ENCODE measurements at regions not wholly inside any gene's neighbourhood (a gene's known extent, or its start where the extent isn't known, plus 50 kb on each side); places are given as distances from the start of the nearest gene placed in this dataset.

DNA sequence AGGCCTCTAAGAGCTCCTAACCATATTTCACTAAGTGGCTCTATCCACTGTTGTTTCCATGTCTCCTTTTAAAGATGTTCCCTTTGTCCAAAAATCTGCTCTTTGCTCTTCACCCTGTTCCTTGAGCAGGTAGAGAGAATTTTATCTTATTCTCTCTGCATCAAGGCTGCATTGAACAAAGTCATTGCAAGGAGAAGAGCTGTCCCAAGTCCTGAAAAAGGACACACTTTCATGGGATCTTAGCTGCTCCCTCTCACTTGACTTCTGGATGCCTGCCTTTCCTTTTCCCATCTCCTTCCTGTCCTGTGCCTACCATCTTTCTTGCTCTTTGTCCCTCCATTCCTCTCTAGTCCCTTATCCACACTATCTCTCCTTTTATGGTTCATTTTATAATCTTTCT, 235.2 kb upstream of the THSD7B start (continued):
- TF ChIP-seq, protein P1, sequence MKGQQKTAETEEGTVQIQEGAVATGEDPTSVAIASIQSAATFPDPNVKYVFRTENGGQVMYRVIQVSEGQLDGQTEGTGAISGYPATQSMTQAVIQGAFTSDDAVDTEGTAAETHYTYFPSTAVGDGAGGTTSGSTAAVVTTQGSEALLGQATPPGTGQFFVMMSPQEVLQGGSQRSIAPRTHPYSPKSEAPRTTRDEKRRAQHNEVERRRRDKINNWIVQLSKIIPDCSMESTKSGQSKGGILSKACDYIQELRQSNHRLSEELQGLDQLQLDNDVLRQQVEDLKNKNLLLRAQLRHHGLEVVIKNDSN (IDR thresholded peaks at IDR 0.05; ENCODE audit: borderline replicate concordance, low read depth), result no peak

DNA sequence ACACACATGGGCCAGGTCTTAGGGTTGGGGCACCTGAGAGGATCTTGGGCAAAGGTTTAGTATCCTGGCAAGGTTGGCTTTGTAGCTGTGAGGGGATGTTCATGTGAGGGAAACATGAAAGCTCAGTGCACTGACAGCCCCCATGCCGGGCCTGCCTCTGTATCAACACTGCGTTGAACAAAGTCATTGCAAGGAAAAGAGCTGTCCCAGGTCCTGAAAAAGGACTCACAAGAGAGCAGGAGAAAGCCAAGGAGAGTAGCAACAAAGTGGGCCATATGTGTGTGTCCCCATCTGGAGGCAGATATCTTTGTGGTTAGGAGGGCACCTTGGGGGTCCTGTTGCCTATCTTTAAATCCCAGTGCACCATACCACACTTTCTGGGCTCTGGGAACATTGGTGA, 237.8 kb upstream of the THSD7B start:
- no peak for DNase-seq
- Histone ChIP-seq H2AFZ (ENCODE audit: low read depth) (no peak overlapping the region), H3K4me1 (ENCODE audit: control insufficient read depth in 1 of 2, insufficient read depth in 2 of 2, low read depth in 1 of 2, low read length in 1 of 2) (no peaks in the 10 kb centered on the region), H3K9ac (no peak overlapping the region), H4K20me1 (ENCODE audit: insufficient read depth) (no peaks in the 10 kb centered on the region), H3K36me3 (replicated peaks in 1 of 2; ENCODE audit: control insufficient read depth in 1 of 2, insufficient read depth in 2 of 2, low read length in 1 of 2) (no peaks in the 10 kb centered on the region), H3K9me3 (no peaks in the 10 kb centered on the region), H3F3A (replicated peaks; ENCODE audit: insufficient read depth) (no peaks in the 10 kb centered on the region), H3K79me2 (ENCODE audit: insufficient read depth) (no peaks in the 10 kb centered on the region), H3K4me2 (no peak overlapping the region), H3K9me2 (no peaks in the 10 kb centered on the region), H3K4me3 (ENCODE audit: low read depth in 2 of 2, low read length in 1 of 2) (no peak overlapping the region), H3K27ac (ENCODE audit: low read depth in 2 of 2, low read length in 1 of 2) (no peak overlapping the region), H3K27me3 (ENCODE audit: insufficient read depth) (no peaks in the 10 kb centered on the region)
- no peak for TF ChIP-seq FOXJ3 (CRISPR knock-in tag; IDR thresholded peaks at IDR 0.05)
- TF ChIP-seq, protein P2, sequence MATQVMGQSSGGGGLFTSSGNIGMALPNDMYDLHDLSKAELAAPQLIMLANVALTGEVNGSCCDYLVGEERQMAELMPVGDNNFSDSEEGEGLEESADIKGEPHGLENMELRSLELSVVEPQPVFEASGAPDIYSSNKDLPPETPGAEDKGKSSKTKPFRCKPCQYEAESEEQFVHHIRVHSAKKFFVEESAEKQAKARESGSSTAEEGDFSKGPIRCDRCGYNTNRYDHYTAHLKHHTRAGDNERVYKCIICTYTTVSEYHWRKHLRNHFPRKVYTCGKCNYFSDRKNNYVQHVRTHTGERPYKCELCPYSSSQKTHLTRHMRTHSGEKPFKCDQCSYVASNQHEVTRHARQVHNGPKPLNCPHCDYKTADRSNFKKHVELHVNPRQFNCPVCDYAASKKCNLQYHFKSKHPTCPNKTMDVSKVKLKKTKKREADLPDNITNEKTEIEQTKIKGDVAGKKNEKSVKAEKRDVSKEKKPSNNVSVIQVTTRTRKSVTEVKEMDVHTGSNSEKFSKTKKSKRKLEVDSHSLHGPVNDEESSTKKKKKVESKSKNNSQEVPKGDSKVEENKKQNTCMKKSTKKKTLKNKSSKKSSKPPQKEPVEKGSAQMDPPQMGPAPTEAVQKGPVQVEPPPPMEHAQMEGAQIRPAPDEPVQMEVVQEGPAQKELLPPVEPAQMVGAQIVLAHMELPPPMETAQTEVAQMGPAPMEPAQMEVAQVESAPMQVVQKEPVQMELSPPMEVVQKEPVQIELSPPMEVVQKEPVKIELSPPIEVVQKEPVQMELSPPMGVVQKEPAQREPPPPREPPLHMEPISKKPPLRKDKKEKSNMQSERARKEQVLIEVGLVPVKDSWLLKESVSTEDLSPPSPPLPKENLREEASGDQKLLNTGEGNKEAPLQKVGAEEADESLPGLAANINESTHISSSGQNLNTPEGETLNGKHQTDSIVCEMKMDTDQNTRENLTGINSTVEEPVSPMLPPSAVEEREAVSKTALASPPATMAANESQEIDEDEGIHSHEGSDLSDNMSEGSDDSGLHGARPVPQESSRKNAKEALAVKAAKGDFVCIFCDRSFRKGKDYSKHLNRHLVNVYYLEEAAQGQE (IDR thresholded peaks at IDR 0.05; ENCODE audit: low read depth, low read length), result peak; percentile 73; the same call in 1 of the 2 replicates
- POLR2A ChIA-PET, result no interaction called here
- WGBS (ENCODE audit: low lambda C conversion rate), result 29% methylated on average over 2 of the region's 2 CpGs
- CTCF ChIA-PET, result interaction anchor here (1.1 kb wide), 1 partner anchor 1310 kb away, joined by 3 read pairs; no protein-coding TSS in a partner anchor

- H4K20me1 ChIP-seq (ENCODE audit: insufficient read depth), result no peaks in the 10 kb centered on the region
- H3K27ac ChIP-seq (ENCODE audit: low read depth in 2 of 2, low read length in 1 of 2), result no peak overlapping the region
- H3K4me1 ChIP-seq (ENCODE audit: control insufficient read depth in 1 of 2, insufficient read depth in 2 of 2, low read depth in 1 of 2, low read length in 1 of 2), result no peaks in the 10 kb centered on the region
- no peak for TF ChIP-seq EZH2phosphoT487 (IDR thresholded peaks at IDR 0.05; ENCODE audit: borderline replicate concordance, low read depth)
- TF ChIP-seq RAD21 (IDR thresholded peaks at IDR 0.05; ENCODE audit: low read length), result no peak
- TF ChIP-seq MEF2A (IDR thresholded peaks at IDR 0.05; ENCODE audit: borderline replicate concordance, low read depth), result no peak
- TF ChIP-seq, protein P3, sequence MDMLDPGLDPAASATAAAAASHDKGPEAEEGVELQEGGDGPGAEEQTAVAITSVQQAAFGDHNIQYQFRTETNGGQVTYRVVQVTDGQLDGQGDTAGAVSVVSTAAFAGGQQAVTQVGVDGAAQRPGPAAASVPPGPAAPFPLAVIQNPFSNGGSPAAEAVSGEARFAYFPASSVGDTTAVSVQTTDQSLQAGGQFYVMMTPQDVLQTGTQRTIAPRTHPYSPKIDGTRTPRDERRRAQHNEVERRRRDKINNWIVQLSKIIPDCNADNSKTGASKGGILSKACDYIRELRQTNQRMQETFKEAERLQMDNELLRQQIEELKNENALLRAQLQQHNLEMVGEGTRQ (IDR thresholded peaks at IDR 0.05; ENCODE audit: borderline replicate concordance, low read depth, low read length), result no peak
- no peak for TF ChIP-seq TCF12 (IDR thresholded peaks at IDR 0.05)
- TF ChIP-seq SMC3 (IDR thresholded peaks at IDR 0.05; ENCODE audit: low read depth, low read length), result no peak
- TF ChIP-seq SIN3A (IDR thresholded peaks at IDR 0.05; ENCODE audit: borderline replicate concordance, low read depth, low read length), result no peak
- no peak for TF ChIP-seq RCOR1 (IDR thresholded peaks at IDR 0.05; ENCODE audit: low read length)
- TF ChIP-seq NRF1 (IDR thresholded peaks at IDR 0.05; ENCODE audit: low read depth, low read length), result no peak
- no peaks in the 10 kb centered on the region for H3K79me2 ChIP-seq (ENCODE audit: insufficient read depth)
- ChIA-PET POLR2A (no interaction called here), CTCF (no interaction called here)
- no peak overlapping the region for H2AFZ ChIP-seq (ENCODE audit: low read depth)
- H3F3A ChIP-seq (replicated peaks; ENCODE audit: insufficient read depth), result no peaks in the 10 kb centered on the region
- no peak for DNase-seq
- no peak overlapping the region for H3K9ac ChIP-seq
- 37% methylated on average over 6 of the region's 6 CpGs for WGBS (ENCODE audit: low lambda C conversion rate)
- H3K4me3 ChIP-seq (ENCODE audit: low read depth in 2 of 2, low read length in 1 of 2), result no peak overlapping the region
- H3K27me3 ChIP-seq (ENCODE audit: insufficient read depth), result no peaks in the 10 kb centered on the region
- H3K36me3 ChIP-seq (replicated peaks in 1 of 2; ENCODE audit: control insufficient read depth in 1 of 2, insufficient read depth in 2 of 2, low read length in 1 of 2), result no peaks in the 10 kb centered on the region
- H3K9me3 ChIP-seq, result no peaks in the 10 kb centered on the region
- no peak overlapping the region for H3K4me2 ChIP-seq
- H3K9me2 ChIP-seq, result no peaks in the 10 kb centered on the region
Observed at GRCh38 chr2:136522724-136523123, 242.6 kb upstream of the THSD7B start.
